ENCODE measurements at regions not wholly inside any gene's neighbourhood (a gene's known extent, or its start where the extent isn't known, plus 50 kb on each side); places are given as distances from the start of the nearest gene placed in this dataset.

GRCh38 chr10:78614267-78614666 is 454.5 kb upstream of the ZMIZ1 start:
- H3K27ac ChIP-seq (ENCODE audit: low read depth in 1 of 3, low read length in 2 of 3) = no peak overlapping the region

GRCh38 chr10:78614744-78615143 is 454.0 kb upstream of the ZMIZ1 start:
- H3K4me1 ChIP-seq (ENCODE audit: control insufficient read depth in 3 of 3, insufficient read depth in 2 of 3, low read depth in 1 of 3, low read length in 2 of 3) = peaks cover 0 to 16% (median 0%) of the 10 kb centered on the region in 3 donors
- 84 to 96% (median 92%) methylated on average over 3 of the region's 3 CpGs for WGBS, 3 donors
- no peaks in the 10 kb centered on the region for H3K36me3 ChIP-seq (ENCODE audit: control insufficient read depth in 3 of 3, insufficient read depth in 2 of 3, low read depth in 1 of 3, low read length in 3 of 3)
- no peak overlapping the region for H3K27ac ChIP-seq (ENCODE audit: low read depth in 1 of 3, low read length in 2 of 3)
- FAIRE-seq = no peak
- no peaks in the 10 kb centered on the region for H3K9me3 ChIP-seq (ENCODE audit: control insufficient read depth in 2 of 2, insufficient read depth in 1 of 2, low read depth in 1 of 2, low read length in 1 of 2)
- no peak overlapping the region for H3K4me3 ChIP-seq (ENCODE audit: low read depth in 1 of 3, low read length in 3 of 3)
- DNase-seq = no peak
- peaks cover 0 to 3% (median 0%) of the 10 kb centered on the region in 3 donors for H3K27me3 ChIP-seq (ENCODE audit: control insufficient read depth in 3 of 3, insufficient read depth in 3 of 3, low read length in 3 of 3)

More at GRCh38 chr10:78614267-78614666, 454.5 kb upstream of the ZMIZ1 start:
- 69 to 86% (median 85%) methylated on average over 4 of the region's 4 CpGs for WGBS, 3 donors
- DNase-seq = no peak
- H3K36me3 ChIP-seq (ENCODE audit: control insufficient read depth in 3 of 3, insufficient read depth in 2 of 3, low read depth in 1 of 3, low read length in 3 of 3) = no peaks in the 10 kb centered on the region
- H3K27me3 ChIP-seq (ENCODE audit: control insufficient read depth in 3 of 3, insufficient read depth in 3 of 3, low read length in 3 of 3) = peaks cover 0 to 3% (median 0%) of the 10 kb centered on the region in 3 donors
- peaks cover 0 to 16% (median 0%) of the 10 kb centered on the region in 3 donors for H3K4me1 ChIP-seq (ENCODE audit: control insufficient read depth in 3 of 3, insufficient read depth in 2 of 3, low read depth in 1 of 3, low read length in 2 of 3)
- H3K4me3 ChIP-seq (ENCODE audit: low read depth in 1 of 3, low read length in 3 of 3) = no peak overlapping the region
- H3K9me3 ChIP-seq (ENCODE audit: control insufficient read depth in 2 of 2, insufficient read depth in 1 of 2, low read depth in 1 of 2, low read length in 1 of 2) = no peaks in the 10 kb centered on the region
- FAIRE-seq = no peak

- DNase-seq = no peak
- 15 to 50% (median 33%) methylated on average over 4 of the region's 4 CpGs for WGBS, 3 donors
- Histone ChIP-seq H3K4me1 (ENCODE audit: control insufficient read depth in 3 of 3, insufficient read depth in 2 of 3, low read depth in 1 of 3, low read length in 2 of 3) (peaks cover 0 to 16% (median under 1%) of the 10 kb centered on the region in 3 donors), H3K4me3 (ENCODE audit: low read depth in 1 of 3, low read length in 3 of 3) (no peak overlapping the region), H3K27ac (ENCODE audit: low read depth in 1 of 3, low read length in 2 of 3) (no peak overlapping the region), H3K27me3 (ENCODE audit: control insufficient read depth in 3 of 3, insufficient read depth in 3 of 3, low read length in 3 of 3) (no peaks in the 10 kb centered on the region), H3K9me3 (ENCODE audit: control insufficient read depth in 2 of 2, insufficient read depth in 1 of 2, low read depth in 1 of 2, low read length in 1 of 2) (no peaks in the 10 kb centered on the region), H3K36me3 (ENCODE audit: control insufficient read depth in 3 of 3, insufficient read depth in 2 of 3, low read depth in 1 of 3, low read length in 3 of 3) (no peaks in the 10 kb centered on the region)
- no peak for FAIRE-seq
Measured at GRCh38 chr10:78616125-78616695, 452.6 kb upstream of the ZMIZ1 start.

- peaks cover 0 to 16% (median 4%) of the 10 kb centered on the region in 3 donors for H3K4me1 ChIP-seq (ENCODE audit: control insufficient read depth in 3 of 3, insufficient read depth in 2 of 3, low read depth in 1 of 3, low read length in 2 of 3)
- no peaks in the 10 kb centered on the region for H3K36me3 ChIP-seq (ENCODE audit: control insufficient read depth in 3 of 3, insufficient read depth in 2 of 3, low read depth in 1 of 3, low read length in 3 of 3)
- no peak overlapping the region for H3K27ac ChIP-seq (ENCODE audit: low read depth in 1 of 3, low read length in 2 of 3)
- FAIRE-seq (no peak), DNase-seq (no peak)
- H3K4me3 ChIP-seq (ENCODE audit: low read depth in 1 of 3, low read length in 3 of 3) = no peak overlapping the region
- H3K27me3 ChIP-seq (ENCODE audit: control insufficient read depth in 3 of 3, insufficient read depth in 3 of 3, low read length in 3 of 3) = no peaks in the 10 kb centered on the region
- WGBS, 3 donors = 78 to 87% (median 83%) methylated on average over 3 of the region's 3 CpGs
- H3K9me3 ChIP-seq (ENCODE audit: control insufficient read depth in 2 of 2, insufficient read depth in 1 of 2, low read depth in 1 of 2, low read length in 1 of 2) = no peaks in the 10 kb centered on the region
Measured at GRCh38 chr10:78617115-78617514, 451.7 kb upstream of the ZMIZ1 start.

- Histone ChIP-seq H3K4me1 (ENCODE audit: control insufficient read depth in 3 of 3, insufficient read depth in 2 of 3, low read depth in 1 of 3, low read length in 2 of 3) (peaks cover 0 to 16% (median 4%) of the 10 kb centered on the region in 3 donors), H3K27ac (ENCODE audit: low read depth in 1 of 3, low read length in 2 of 3) (no peak overlapping the region), H3K27me3 (ENCODE audit: control insufficient read depth in 3 of 3, insufficient read depth in 3 of 3, low read length in 3 of 3) (no peaks in the 10 kb centered on the region), H3K36me3 (ENCODE audit: control insufficient read depth in 3 of 3, insufficient read depth in 2 of 3, low read depth in 1 of 3, low read length in 3 of 3) (no peaks in the 10 kb centered on the region), H3K4me3 (ENCODE audit: low read depth in 1 of 3, low read length in 3 of 3) (no peak overlapping the region), H3K9me3 (ENCODE audit: control insufficient read depth in 2 of 2, insufficient read depth in 1 of 2, low read depth in 1 of 2, low read length in 1 of 2) (no peaks in the 10 kb centered on the region)
- FAIRE-seq (no peak), DNase-seq (peak in 1 of 2 donors; percentile 72)
- 27 to 71% (median 44%) methylated on average over 5 of the region's 5 CpGs for WGBS, 3 donors
Measured at GRCh38 chr10:78617631-78618030, 451.1 kb upstream of the ZMIZ1 start.

GRCh38 chr10:78618050-78618449 is 450.7 kb upstream of the ZMIZ1 start:
- Histone ChIP-seq H3K36me3 (ENCODE audit: control insufficient read depth in 3 of 3, insufficient read depth in 2 of 3, low read depth in 1 of 3, low read length in 3 of 3) (no peaks in the 10 kb centered on the region), H3K27me3 (ENCODE audit: control insufficient read depth in 3 of 3, insufficient read depth in 3 of 3, low read length in 3 of 3) (no peaks in the 10 kb centered on the region), H3K4me3 (ENCODE audit: low read depth in 1 of 3, low read length in 3 of 3) (no peak overlapping the region), H3K4me1 (ENCODE audit: control insufficient read depth in 3 of 3, insufficient read depth in 2 of 3, low read depth in 1 of 3, low read length in 2 of 3) (peaks cover 0 to 16% (median 4%) of the 10 kb centered on the region in 3 donors), H3K27ac (ENCODE audit: low read depth in 1 of 3, low read length in 2 of 3) (no peak overlapping the region), H3K9me3 (ENCODE audit: control insufficient read depth in 2 of 2, insufficient read depth in 1 of 2, low read depth in 1 of 2, low read length in 1 of 2) (no peaks in the 10 kb centered on the region)
- WGBS, 3 donors = 81 to 93% (median 85%) methylated on average over 4 of the region's 4 CpGs
- DNase-seq = no peak
- FAIRE-seq = no peak

- Histone ChIP-seq H3K4me1 (ENCODE audit: control insufficient read depth in 3 of 3, insufficient read depth in 2 of 3, low read depth in 1 of 3, low read length in 2 of 3) (peaks cover 0 to 20% (median 4%) of the 10 kb centered on the region in 3 donors), H3K4me3 (ENCODE audit: low read depth in 1 of 3, low read length in 3 of 3) (no peak overlapping the region), H3K9me3 (ENCODE audit: control insufficient read depth in 2 of 2, insufficient read depth in 1 of 2, low read depth in 1 of 2, low read length in 1 of 2) (no peaks in the 10 kb centered on the region), H3K27me3 (ENCODE audit: control insufficient read depth in 3 of 3, insufficient read depth in 3 of 3, low read length in 3 of 3) (no peaks in the 10 kb centered on the region), H3K27ac (ENCODE audit: low read depth in 1 of 3, low read length in 2 of 3) (no peak overlapping the region), H3K36me3 (ENCODE audit: control insufficient read depth in 3 of 3, insufficient read depth in 2 of 3, low read depth in 1 of 3, low read length in 3 of 3) (no peaks in the 10 kb centered on the region)
- FAIRE-seq (no peak), DNase-seq (peak; percentile 16 to 45)
- 15 to 60% (median 23%) methylated on average over 6 of the region's 6 CpGs for WGBS, 3 donors
Measured at GRCh38 chr10:78619115-78619851, 449.5 kb upstream of the ZMIZ1 start.

GRCh38 chr10:78619896-78620295 is 448.9 kb upstream of the ZMIZ1 start:
- FAIRE-seq = no peak
- Histone ChIP-seq H3K4me1 (ENCODE audit: control insufficient read depth in 3 of 3, insufficient read depth in 2 of 3, low read depth in 1 of 3, low read length in 2 of 3) (peaks cover 0 to 20% (median 4%) of the 10 kb centered on the region in 3 donors), H3K4me3 (ENCODE audit: low read depth in 1 of 3, low read length in 3 of 3) (no peak overlapping the region), H3K9me3 (ENCODE audit: control insufficient read depth in 2 of 2, insufficient read depth in 1 of 2, low read depth in 1 of 2, low read length in 1 of 2) (no peaks in the 10 kb centered on the region), H3K36me3 (ENCODE audit: control insufficient read depth in 3 of 3, insufficient read depth in 2 of 3, low read depth in 1 of 3, low read length in 3 of 3) (no peaks in the 10 kb centered on the region), H3K27me3 (ENCODE audit: control insufficient read depth in 3 of 3, insufficient read depth in 3 of 3, low read length in 3 of 3) (no peaks in the 10 kb centered on the region), H3K27ac (ENCODE audit: low read depth in 1 of 3, low read length in 2 of 3) (no peak overlapping the region)
- DNase-seq = no peak
- WGBS, 3 donors = 59 to 72% (median 63%) methylated on average over 4 of the region's 4 CpGs
